ENCODE measurements at regions not wholly inside any gene's neighbourhood (a gene's known extent, or its start where the extent isn't known, plus 50 kb on each side); places are given as distances from the start of the nearest gene placed in this dataset.

GRCh38 chrX:20421275-20421674, 154.6 kb upstream of the RPS6KA3 start:
- no peak for DNase-seq

GRCh38 chrX:20420058-20420457, 153.3 kb upstream of the RPS6KA3 start:
- DNase-seq, result no peak

- DNase-seq, result no peak
Measured at GRCh38 chrX:20418379-20419150, 151.9 kb upstream of the RPS6KA3 start.

- no peak for DNase-seq
Measured at GRCh38 chrX:20414762-20415445, 148.2 kb upstream of the RPS6KA3 start.

GRCh38 chrX:20414066-20414465, 147.4 kb upstream of the RPS6KA3 start:
- no peak for DNase-seq

GRCh38 chrX:20412871-20413486, 146.3 kb upstream of the RPS6KA3 start:
- peak; percentile 14 for DNase-seq

GRCh38 chrX:20410540-20410939, 143.8 kb upstream of the RPS6KA3 start:
- no peak for DNase-seq

- no peak for DNase-seq
Measured at GRCh38 chrX:20409991-20410390, 143.3 kb upstream of the RPS6KA3 start.

- DNase-seq, result no peak
Measured at GRCh38 chrX:20402956-20403355, 136.2 kb upstream of the RPS6KA3 start.

GRCh38 chrX:20399728-20400414, 133.2 kb upstream of the RPS6KA3 start:
- no peak for DNase-seq

- DNase-seq, result no peak
Measured at GRCh38 chrX:20397587-20397986, 130.9 kb upstream of the RPS6KA3 start.

GRCh38 chrX:20394451-20394850, 127.7 kb upstream of the RPS6KA3 start:
- no peak for DNase-seq

GRCh38 chrX:20393944-20394343, 127.2 kb upstream of the RPS6KA3 start:
- no peak for DNase-seq

GRCh38 chrX:20388594-20388993, 121.9 kb upstream of the RPS6KA3 start:
- no peak for DNase-seq

GRCh38 chrX:20383477-20383876, 116.8 kb upstream of the RPS6KA3 start:
- DNase-seq, result no peak

- DNase-seq, result no peak
Measured at GRCh38 chrX:20382518-20383297, 116.0 kb upstream of the RPS6KA3 start.

- no peak for DNase-seq
Measured at GRCh38 chrX:20382082-20382481, 115.4 kb upstream of the RPS6KA3 start.

- DNase-seq, result no peak
Measured at GRCh38 chrX:20378233-20378920, 111.7 kb upstream of the RPS6KA3 start.

GRCh38 chrX:20374900-20375438, 108.3 kb upstream of the RPS6KA3 start:
- no peak for DNase-seq

GRCh38 chrX:20374450-20374849, 107.7 kb upstream of the RPS6KA3 start:
- no peak for DNase-seq

GRCh38 chrX:20373063-20373462, 106.4 kb upstream of the RPS6KA3 start:
- no peak for DNase-seq

GRCh38 chrX:20372533-20372932, 105.8 kb upstream of the RPS6KA3 start:
- no peak for DNase-seq

Measured in effector CD4-positive, alpha-beta T cell (primary cell).